ENCODE measurements at regions not wholly inside any gene's neighbourhood (a gene's known extent, or its start where the extent isn't known, plus 50 kb on each side); places are given as distances from the start of the nearest gene placed in this dataset.

GRCh38 chrX:138008281-138008680 is 442.4 kb downstream of the ZIC3 start:
- no peak for DNase-seq (ENCODE audit: low read depth, low spot score)
- BruUV-seq (replicated peaks) = no TSS peak
- TF ChIP-seq CTCF (IDR thresholded peaks at IDR 0.05 in 2 of 3, conservative IDR thresholded peaks at IDR 0.05 in 1 of 3; ENCODE audit: borderline replicate concordance in 1 of 3, insufficient read depth in 1 of 3, low read depth in 2 of 3, low read length in 2 of 3) = no peak
- no peak for TF ChIP-seq SRF (IDR thresholded peaks at IDR 0.05; ENCODE audit: low read depth)
- TF ChIP-seq ELF1 (IDR thresholded peaks at IDR 0.05; ENCODE audit: borderline replicate concordance, low read depth) = no peak
- TF ChIP-seq JUND (IDR thresholded peaks at IDR 0.05) = no peak
- TF ChIP-seq SP1 (IDR thresholded peaks at IDR 0.05; ENCODE audit: low read depth) = no peak
- no peak for TF ChIP-seq ZNF274 (IDR thresholded peaks at IDR 0.05; ENCODE audit: low read depth, low read length)
- TF ChIP-seq EGR1 (IDR thresholded peaks at IDR 0.05; ENCODE audit: low read depth) = no peak
- no peak for TF ChIP-seq ZFX (IDR thresholded peaks at IDR 0.05)
- no peak for TF ChIP-seq EZH2 (IDR thresholded peaks at IDR 0.05)
- no peak for TF ChIP-seq ATF3 (IDR thresholded peaks at IDR 0.05)
- no peak for TF ChIP-seq ZBTB33 (IDR thresholded peaks at IDR 0.05; ENCODE audit: extremely low read depth, insufficient replicate concordance, low read length)
- TF ChIP-seq POLR2AphosphoS5 (IDR thresholded peaks at IDR 0.05; ENCODE audit: low read depth, low read length) = no peak
- no peak for TF ChIP-seq CEBPB (IDR thresholded peaks at IDR 0.05; ENCODE audit: low read depth)
- Histone ChIP-seq H2AFZ (ENCODE audit: low read depth, low read length, poor library complexity, severe bottlenecking) (no peak overlapping the region), H3K27ac (ENCODE audit: low read depth, low read length) (no peak overlapping the region), H3K9me2 (ENCODE audit: insufficient read depth) (no peaks in the 10 kb centered on the region), H3K4me3 (replicated peaks in 1 of 2; ENCODE audit: low read depth in 1 of 2, low read length in 2 of 2) (no peak overlapping the region), H4K20me1 (ENCODE audit: insufficient read depth) (no peaks in the 10 kb centered on the region), H3K79me2 (ENCODE audit: insufficient read depth, low read length) (no peaks in the 10 kb centered on the region), H3K9ac (ENCODE audit: low read length) (no peak overlapping the region), H3K36me3 (ENCODE audit: control insufficient read depth in 1 of 2, insufficient read depth in 2 of 2, low read length in 2 of 2) (no peaks in the 10 kb centered on the region), H3K9me3 (ENCODE audit: control insufficient read depth in 1 of 2, insufficient read depth in 1 of 2, low read depth in 1 of 2, low read length in 2 of 2) (no peaks in the 10 kb centered on the region), H3K4me1 (ENCODE audit: control insufficient read depth in 1 of 2, insufficient read depth in 2 of 2, low read length in 2 of 2) (no peaks in the 10 kb centered on the region), H3K27me3 (ENCODE audit: insufficient read depth, low read length) (no peaks in the 10 kb centered on the region), H3K4me2 (ENCODE audit: low read length) (no peak overlapping the region)
- RAD21 ChIA-PET (ENCODE audit: low non-redundant PET in 1 of 2, low total read pairs in 2 of 2, uncharacterized antibody in 2 of 2, unreplicated experiment in 2 of 2) = no interaction called here
- POLR2A ChIA-PET = no interaction called here
- CTCF ChIA-PET = no interaction called here
- no peak for ATAC-seq
- intact Hi-C loops (cut with micrococcal nuclease) = no loop called here
